Neural cell (in vitro differentiated cells): ENCODE measurements at regions not wholly inside any gene's neighbourhood (a gene's known extent, or its start where the extent isn't known, plus 50 kb on each side); places are given as distances from the start of the nearest gene placed in this dataset.

Experiments
- H2AFZ ChIP-seq: fragments of 200-600, 300-800 bp; sonication (generic), shearing (Covaris generic); 2 replicates; pipeline ENCODE4 v1.6.0; 2014; ENCODE audit warnings: low read depth, mild to moderate bottlenecking, antibody characterized with exemption, low read length, moderate library complexity
- H3F3A ChIP-seq: fragments of 200-600 bp; shearing (Covaris generic); 2 replicates; pipeline ENCODE4 v1.6.1; 2016; ENCODE audit warnings: mild to moderate bottlenecking, moderate library complexity, mixed read lengths, antibody characterized with exemption, low read length; ENCODE audit not compliant: insufficient read depth, poor library complexity, severe bottlenecking
- H3K27ac ChIP-seq: fragments of 200-600, 300-800 bp; sonication (generic), shearing (Covaris generic); 2 replicates; pipeline ENCODE4 v1.5.1; 2014; ENCODE audit warnings: mild to moderate bottlenecking, low read length, moderate library complexity
- H3K27me3 ChIP-seq: fragments of 300-800, 200-600 bp; sonication (generic), shearing (Covaris generic); 2 replicates; pipeline ENCODE4 v1.6.0; 2014; ENCODE audit warnings: mild to moderate bottlenecking, low read depth, low read length, moderate library complexity; ENCODE audit not compliant: insufficient read depth
- H3K36me3 ChIP-seq: fragments of 300-800, 200-600 bp; sonication (generic), shearing (Covaris generic); 2 replicates; pipeline ENCODE4 v1.5.1; 2014; ENCODE audit warnings: mild to moderate bottlenecking, antibody characterized with exemption, low read length, moderate library complexity; ENCODE audit not compliant: insufficient read depth
- H3K4me2 ChIP-seq: fragments of 300-800, 200-600 bp; sonication (generic), shearing (Covaris generic); 2 replicates; pipeline ENCODE4 v1.6.0; 2014; ENCODE audit warnings: mild to moderate bottlenecking, low read length
- H3K4me3 ChIP-seq: fragments of 300-800, 200-600 bp; sonication (generic), shearing (Covaris generic); 2 replicates; pipeline ENCODE4 v1.5.1; 2014; ENCODE audit warnings: mild to moderate bottlenecking, low read length, moderate library complexity
- H3K79me2 ChIP-seq: fragments of 200-600 bp; shearing (Covaris generic); replicated peaks from 2 replicates; pipeline ENCODE4 v1.6.0; 2014; ENCODE audit warnings: mild to moderate bottlenecking, low read length, moderate library complexity; ENCODE audit not compliant: insufficient read depth
- H3K9ac ChIP-seq: fragments of 300-800, 200-600 bp; sonication (generic), shearing (Covaris generic); 2 replicates; pipeline ENCODE4 v1.6.1; 2016; ENCODE audit warnings: mild to moderate bottlenecking, low read length, mixed read lengths
- H3K9me2 ChIP-seq: fragments of 200-600 bp; shearing (Covaris generic); 2 replicates; pipeline ENCODE4 v1.6.1; 2016; ENCODE audit warnings: mild to moderate bottlenecking, low read length, mixed read lengths; ENCODE audit not compliant: insufficient read depth
- H3K9me3 ChIP-seq: fragments of 200-600, 300-800 bp; sonication (generic), shearing (Covaris generic); 2 replicates; pipeline ENCODE4 v1.6.1; 2016; ENCODE audit warnings: mild to moderate bottlenecking, mixed run types, low read length, moderate library complexity, mixed read lengths
- H4K20me1 ChIP-seq: fragments of 200-600 bp; shearing (Covaris generic); 2 replicates; pipeline ENCODE4 v1.6.1; 2016; ENCODE audit warnings: mild to moderate bottlenecking, mixed run types; ENCODE audit not compliant: insufficient read depth
- CTCF ChIP-seq: fragments of 450-650 bp; IDR thresholded peaks from 2 replicates; pipeline ENCODE4 v1.5.1; 2014; ENCODE audit warnings: antibody characterized with exemption, mild to moderate bottlenecking, moderate library complexity; ENCODE audit not compliant: poor library complexity, severe bottlenecking
- EP300 ChIP-seq: fragments of 450-650 bp; conservative IDR thresholded peaks from 2 replicates; pipeline ENCODE4 v1.6.1; 2014; ENCODE audit warnings: antibody characterized with exemption, mild to moderate bottlenecking, moderate library complexity; ENCODE audit not compliant: poor library complexity, severe bottlenecking
- EZH2 ChIP-seq: fragments of 200-600, 300-800 bp; shearing (Covaris generic), sonication (generic); IDR thresholded peaks from 2 replicates; pipeline ENCODE4 v1.6.1; 2014; ENCODE audit warnings: antibody characterized with exemption, low read length, borderline replicate concordance, mild to moderate bottlenecking; ENCODE audit not compliant: insufficient read depth, poor library complexity, severe bottlenecking
- MXI1 ChIP-seq: fragments of 450-650 bp; conservative IDR thresholded peaks from 2 replicates; pipeline ENCODE4 v1.6.1; 2014; ENCODE audit warnings: antibody characterized with exemption, mild to moderate bottlenecking; ENCODE audit not compliant: poor library complexity, severe bottlenecking
- POLR2AphosphoS5 ChIP-seq: IDR thresholded peaks from 2 replicates; pipeline ENCODE4 v1.6.1; 2012
- RAD21 ChIP-seq: fragments of 450-650 bp; conservative IDR thresholded peaks from 2 replicates; pipeline ENCODE4 v1.6.1; 2014; ENCODE audit warnings: antibody characterized with exemption, mild to moderate bottlenecking, moderate library complexity
- REST ChIP-seq: IDR thresholded peaks from 2 replicates; pipeline ENCODE4 v1.6.1; 2012; ENCODE audit warnings: borderline replicate concordance
- SMC3 ChIP-seq: fragments of 450-650 bp; conservative IDR thresholded peaks from 2 replicates; pipeline ENCODE4 v1.6.1; 2014; ENCODE audit warnings: antibody characterized with exemption, mild to moderate bottlenecking, moderate library complexity; ENCODE audit not compliant: poor library complexity
- TAF1 ChIP-seq: IDR thresholded peaks from 2 replicates; pipeline ENCODE4 v1.6.1; 2012; ENCODE audit warnings: low read depth

DNA sequence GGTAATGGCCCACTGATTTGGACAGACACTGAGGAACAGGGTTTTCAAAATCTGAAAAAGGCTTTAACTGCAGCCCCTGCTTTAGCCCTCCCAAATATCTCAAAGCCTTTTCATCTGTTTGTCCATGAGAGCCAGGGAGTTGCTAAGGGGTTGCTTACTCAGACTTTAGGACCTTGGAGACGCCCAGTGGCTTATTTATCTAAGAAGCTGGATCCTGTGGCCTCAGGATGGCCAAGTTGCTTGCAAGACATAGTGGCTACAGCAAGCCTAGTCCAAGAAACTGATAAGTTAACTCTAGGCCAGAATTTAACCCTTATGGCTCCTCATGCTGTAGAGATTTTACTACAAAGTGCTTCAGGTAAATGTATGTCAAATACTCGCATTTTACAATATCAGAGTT is 924.8 kb upstream of the AMELY start:
- Histone ChIP-seq H3K27me3 (no peaks in the 10 kb centered on the region), H3K9me3 (no peaks in the 10 kb centered on the region), H3K36me3 (no peaks in the 10 kb centered on the region), H3F3A (no peaks in the 10 kb centered on the region), H3K79me2 (no peaks in the 10 kb centered on the region), H4K20me1 (no peaks in the 10 kb centered on the region), H3K9ac (no peak overlapping the region), H3K9me2 (no peaks in the 10 kb centered on the region), H2AFZ (no peak overlapping the region), H3K4me3 (no peak overlapping the region), H3K27ac (no peak overlapping the region), H3K4me2 (no peak overlapping the region)
- TF ChIP-seq CTCF: no peak
- TF ChIP-seq SMC3: no peak
- no peak for TF ChIP-seq RAD21
- TF ChIP-seq TAF1: no peak
- no peak for TF ChIP-seq POLR2AphosphoS5
- TF ChIP-seq EZH2: no peak
- TF ChIP-seq MXI1: no peak
- no peak for TF ChIP-seq EP300
- TF ChIP-seq REST: no peak

- no peaks in the 10 kb centered on the region for H3K9me2 ChIP-seq
- no peaks in the 10 kb centered on the region for H3K36me3 ChIP-seq
- no peak overlapping the region for H3K4me3 ChIP-seq
- no peak for TF ChIP-seq EP300
- TF ChIP-seq RAD21: no peak
- no peak for TF ChIP-seq TAF1
- no peak for TF ChIP-seq CTCF
- no peak for TF ChIP-seq REST
- no peak for TF ChIP-seq POLR2AphosphoS5
- no peak for TF ChIP-seq EZH2
- no peak for TF ChIP-seq MXI1
- TF ChIP-seq SMC3: no peak
- H4K20me1 ChIP-seq: no peaks in the 10 kb centered on the region
- no peak overlapping the region for H2AFZ ChIP-seq
- H3K27me3 ChIP-seq: no peaks in the 10 kb centered on the region
- no peaks in the 10 kb centered on the region for H3K79me2 ChIP-seq
- H3K9me3 ChIP-seq: no peaks in the 10 kb centered on the region
- H3K9ac ChIP-seq: no peak overlapping the region
- no peak overlapping the region for H3K27ac ChIP-seq
- no peaks in the 10 kb centered on the region for H3F3A ChIP-seq
- no peak overlapping the region for H3K4me2 ChIP-seq
Measured at GRCh38 chrY:7835416-7835815, 923.9 kb upstream of the AMELY start.
